ENCODE measurements at regions not wholly inside any gene's neighbourhood (a gene's known extent, or its start where the extent isn't known, plus 50 kb on each side); places are given as distances from the start of the nearest gene placed in this dataset.
"Not testable (repeated sequence)": the region's sequence is repeated elsewhere in the genome, so short reads cannot be mapped to it uniquely, and the experiment has no call there.

GRCh38 chr6:4336084-4336483 is 200.7 kb upstream of the ECI2 start:
- Histone ChIP-seq H3K27ac (no peak overlapping the region), H3K4me1 (no peaks in the 10 kb centered on the region), H3K4me3 (no peak overlapping the region), H3K36me3 (no peaks in the 10 kb centered on the region), H3K9me3 (no peaks in the 10 kb centered on the region), H3K27me3 (no peaks in the 10 kb centered on the region)
- TF ChIP-seq POLR2AphosphoS5 (IDR thresholded peaks at IDR 0.05) (no peak), POLR2A (IDR thresholded peaks at IDR 0.05) (no peak), CTCF (IDR thresholded peaks at IDR 0.05) (no peak)
- intact Hi-C loops (cut with DNase I; ENCODE audit: low total_unique reads) = no loop called here
- no peak for DNase-seq (ENCODE audit: low spot score in 2 of 2)

- DNase-seq (ENCODE audit: low spot score in 2 of 2); H3K4me3 ChIP-seq; H3K36me3 ChIP-seq; H3K9me3 ChIP-seq; H3K27ac ChIP-seq; H3K4me1 ChIP-seq; intact Hi-C loops (cut with DNase I; ENCODE audit: low total_unique reads); H3K27me3 ChIP-seq: not testable (repeated sequence)
These were observed 198.9 kb upstream of the ECI2 start for GRCh38 chr6:4334158-4334740.

- Histone ChIP-seq H3K4me1 (no peaks in the 10 kb centered on the region), H3K27ac (no peak overlapping the region), H3K27me3 (no peaks in the 10 kb centered on the region), H3K36me3 (no peaks in the 10 kb centered on the region), H3K9me3 (no peaks in the 10 kb centered on the region), H3K4me3 (no peak overlapping the region)
- intact Hi-C loops (cut with DNase I; ENCODE audit: low total_unique reads) = no loop called here
- no peak for DNase-seq (ENCODE audit: low spot score in 2 of 2)
- TF ChIP-seq CTCF (IDR thresholded peaks at IDR 0.05) = no peak
- no peak for TF ChIP-seq POLR2AphosphoS5 (IDR thresholded peaks at IDR 0.05)
- no peak for TF ChIP-seq POLR2A (IDR thresholded peaks at IDR 0.05)
These were observed 192.5 kb upstream of the ECI2 start for GRCh38 chr6:4327841-4328240.

GRCh38 chr6:4324746-4325145 is 189.4 kb upstream of the ECI2 start:
- Histone ChIP-seq H3K36me3 (no peaks in the 10 kb centered on the region), H3K4me1 (no peaks in the 10 kb centered on the region), H3K4me3 (no peak overlapping the region), H3K27ac (no peak overlapping the region), H3K27me3 (no peaks in the 10 kb centered on the region), H3K9me3 (no peaks in the 10 kb centered on the region)
- no peak for DNase-seq (ENCODE audit: low spot score in 2 of 2)
- TF ChIP-seq POLR2A (IDR thresholded peaks at IDR 0.05) (no peak), POLR2AphosphoS5 (IDR thresholded peaks at IDR 0.05) (no peak), CTCF (IDR thresholded peaks at IDR 0.05) (no peak)
- intact Hi-C loops (cut with DNase I; ENCODE audit: low total_unique reads) = no loop called here

GRCh38 chr6:4323322-4323721 is 187.9 kb upstream of the ECI2 start:
- H3K4me3 ChIP-seq = no peak overlapping the region
- H3K27ac ChIP-seq = no peak overlapping the region
- intact Hi-C loops (cut with DNase I; ENCODE audit: low total_unique reads) = no loop called here

More at GRCh38 chr6:4323322-4323721, 187.9 kb upstream of the ECI2 start:
- no peak for DNase-seq (ENCODE audit: low spot score in 2 of 2)
- no peaks in the 10 kb centered on the region for H3K4me1 ChIP-seq
- H3K36me3 ChIP-seq = no peaks in the 10 kb centered on the region
- no peaks in the 10 kb centered on the region for H3K27me3 ChIP-seq
- H3K9me3 ChIP-seq = no peaks in the 10 kb centered on the region
- TF ChIP-seq POLR2A (IDR thresholded peaks at IDR 0.05) (no peak), CTCF (IDR thresholded peaks at IDR 0.05) (no peak), POLR2AphosphoS5 (IDR thresholded peaks at IDR 0.05) (no peak)

Data from breast epithelium (tissue), 4 donors.